ENCODE measurements at regions not wholly inside any gene's neighbourhood (a gene's known extent, or its start where the extent isn't known, plus 50 kb on each side); places are given as distances from the start of the nearest gene placed in this dataset.

DNA sequence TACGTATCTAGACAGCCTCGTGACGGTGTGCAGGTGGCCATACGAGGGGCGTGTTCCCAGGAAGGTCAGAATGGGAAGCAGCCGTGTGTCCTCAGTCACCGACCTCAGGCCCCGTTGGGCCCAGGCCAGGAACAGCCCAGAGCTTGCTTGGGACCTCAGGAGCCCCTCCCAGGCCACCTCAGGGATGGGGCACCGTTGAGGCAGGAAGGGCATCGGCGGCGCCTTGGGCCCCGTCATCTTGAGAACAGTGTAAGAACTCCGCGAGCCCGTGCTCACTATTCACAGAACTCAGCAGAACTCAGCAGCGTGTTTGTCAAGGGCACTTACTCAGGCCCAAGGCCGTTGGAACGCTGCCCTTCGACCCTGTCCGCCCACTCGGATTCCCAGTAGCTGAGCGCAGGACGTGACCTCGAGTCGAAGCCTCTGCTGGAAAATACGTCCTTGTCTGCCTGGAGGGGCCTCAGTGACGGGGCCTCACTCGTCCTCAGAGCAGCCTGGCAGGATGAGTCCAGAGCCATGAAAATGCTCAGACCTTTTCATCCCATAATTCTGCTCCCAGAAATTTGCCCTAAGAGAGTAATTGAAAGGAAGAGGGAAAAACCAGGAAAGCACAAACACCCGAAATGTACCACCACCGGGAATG lies 1134.8 kb downstream of the BRD1 start:
- CTCF ChIA-PET = no interaction called here
- H3K27ac ChIP-seq (ENCODE audit: extremely low read depth, low read depth, low read length) = no peak overlapping the region
- H3K4me3 ChIP-seq (ENCODE audit: low read depth, low read length) = no peak overlapping the region
- TF ChIP-seq, protein P1, sequence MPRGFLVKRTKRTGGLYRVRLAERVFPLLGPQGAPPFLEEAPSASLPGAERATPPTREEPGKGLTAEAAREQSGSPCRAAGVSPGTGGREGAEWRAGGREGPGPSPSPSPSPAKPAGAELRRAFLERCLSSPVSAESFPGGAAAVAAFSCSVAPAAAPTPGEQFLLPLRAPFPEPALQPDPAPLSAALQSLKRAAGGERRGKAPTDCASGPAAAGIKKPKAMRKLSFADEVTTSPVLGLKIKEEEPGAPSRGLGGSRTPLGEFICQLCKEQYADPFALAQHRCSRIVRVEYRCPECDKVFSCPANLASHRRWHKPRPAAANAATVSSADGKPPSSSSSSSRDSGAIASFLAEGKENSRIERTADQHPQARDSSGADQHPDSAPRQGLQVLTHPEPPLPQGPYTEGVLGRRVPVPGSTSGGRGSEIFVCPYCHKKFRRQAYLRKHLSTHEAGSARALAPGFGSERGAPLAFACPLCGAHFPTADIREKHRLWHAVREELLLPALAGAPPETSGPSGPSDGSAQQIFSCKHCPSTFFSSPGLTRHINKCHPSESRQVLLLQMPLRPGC (tag by site-specific recombination; IDR thresholded peaks at IDR 0.05) = no peak
- TF ChIP-seq ZNF221 (tag by site-specific recombination; IDR thresholded peaks at IDR 0.05; ENCODE audit: borderline replicate concordance) (no peak), ZSCAN30 (tag by site-specific recombination; IDR thresholded peaks at IDR 0.05) (no peak), ZXDB (tag by site-specific recombination; IDR thresholded peaks at IDR 0.05) (no peak), ZNF416 (tag by site-specific recombination; IDR thresholded peaks at IDR 0.05) (no peak), MEIS1 (CRISPR knock-in tag; IDR thresholded peaks at IDR 0.05; ENCODE audit: borderline replicate concordance) (no peak), ZNF202 (tag by site-specific recombination; IDR thresholded peaks at IDR 0.05; ENCODE audit: borderline replicate concordance) (no peak), ZNF600 (tag by site-specific recombination; IDR thresholded peaks at IDR 0.05) (no peak), ZNF510 (tag by site-specific recombination; IDR thresholded peaks at IDR 0.05; ENCODE audit: insufficient replicate concordance) (no peak), ZNF24 (tag by site-specific recombination; IDR thresholded peaks at IDR 0.05) (no peak), TRIM28 (IDR thresholded peaks at IDR 0.05; ENCODE audit: borderline replicate concordance, low read length) (no peak), ZNF514 (tag by site-specific recombination; IDR thresholded peaks at IDR 0.05) (no peak)
- TF ChIP-seq, protein P2, sequence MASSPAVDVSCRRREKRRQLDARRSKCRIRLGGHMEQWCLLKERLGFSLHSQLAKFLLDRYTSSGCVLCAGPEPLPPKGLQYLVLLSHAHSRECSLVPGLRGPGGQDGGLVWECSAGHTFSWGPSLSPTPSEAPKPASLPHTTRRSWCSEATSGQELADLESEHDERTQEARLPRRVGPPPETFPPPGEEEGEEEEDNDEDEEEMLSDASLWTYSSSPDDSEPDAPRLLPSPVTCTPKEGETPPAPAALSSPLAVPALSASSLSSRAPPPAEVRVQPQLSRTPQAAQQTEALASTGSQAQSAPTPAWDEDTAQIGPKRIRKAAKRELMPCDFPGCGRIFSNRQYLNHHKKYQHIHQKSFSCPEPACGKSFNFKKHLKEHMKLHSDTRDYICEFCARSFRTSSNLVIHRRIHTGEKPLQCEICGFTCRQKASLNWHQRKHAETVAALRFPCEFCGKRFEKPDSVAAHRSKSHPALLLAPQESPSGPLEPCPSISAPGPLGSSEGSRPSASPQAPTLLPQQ (tag by site-specific recombination; IDR thresholded peaks at IDR 0.05) = no peak
- TF ChIP-seq, protein P3, sequence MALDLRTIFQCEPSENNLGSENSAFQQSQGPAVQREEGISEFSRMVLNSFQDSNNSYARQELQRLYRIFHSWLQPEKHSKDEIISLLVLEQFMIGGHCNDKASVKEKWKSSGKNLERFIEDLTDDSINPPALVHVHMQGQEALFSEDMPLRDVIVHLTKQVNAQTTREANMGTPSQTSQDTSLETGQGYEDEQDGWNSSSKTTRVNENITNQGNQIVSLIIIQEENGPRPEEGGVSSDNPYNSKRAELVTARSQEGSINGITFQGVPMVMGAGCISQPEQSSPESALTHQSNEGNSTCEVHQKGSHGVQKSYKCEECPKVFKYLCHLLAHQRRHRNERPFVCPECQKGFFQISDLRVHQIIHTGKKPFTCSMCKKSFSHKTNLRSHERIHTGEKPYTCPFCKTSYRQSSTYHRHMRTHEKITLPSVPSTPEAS (tag by site-specific recombination; IDR thresholded peaks at IDR 0.05) = no peak
- TF ChIP-seq, protein P4, sequence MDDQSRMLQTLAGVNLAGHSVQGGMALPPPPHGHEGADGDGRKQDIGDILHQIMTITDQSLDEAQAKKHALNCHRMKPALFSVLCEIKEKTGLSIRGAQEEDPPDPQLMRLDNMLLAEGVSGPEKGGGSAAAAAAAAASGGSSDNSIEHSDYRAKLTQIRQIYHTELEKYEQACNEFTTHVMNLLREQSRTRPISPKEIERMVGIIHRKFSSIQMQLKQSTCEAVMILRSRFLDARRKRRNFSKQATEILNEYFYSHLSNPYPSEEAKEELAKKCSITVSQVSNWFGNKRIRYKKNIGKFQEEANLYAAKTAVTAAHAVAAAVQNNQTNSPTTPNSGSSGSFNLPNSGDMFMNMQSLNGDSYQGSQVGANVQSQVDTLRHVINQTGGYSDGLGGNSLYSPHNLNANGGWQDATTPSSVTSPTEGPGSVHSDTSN (CRISPR knock-in tag; IDR thresholded peaks at IDR 0.05) = no peak
- H3K36me3 ChIP-seq (ENCODE audit: control insufficient read depth in 2 of 2, insufficient read depth in 1 of 2, low read length in 2 of 2) = no peaks in the 10 kb centered on the region
- H3K4me1 ChIP-seq (ENCODE audit: control insufficient read depth, insufficient read depth, low read length) = no peaks in the 10 kb centered on the region
- no peaks in the 10 kb centered on the region for H3K9me3 ChIP-seq (ENCODE audit: control insufficient read depth, insufficient read depth, low read depth, low read length)
- POLR2A ChIA-PET = no interaction called here

DNA sequence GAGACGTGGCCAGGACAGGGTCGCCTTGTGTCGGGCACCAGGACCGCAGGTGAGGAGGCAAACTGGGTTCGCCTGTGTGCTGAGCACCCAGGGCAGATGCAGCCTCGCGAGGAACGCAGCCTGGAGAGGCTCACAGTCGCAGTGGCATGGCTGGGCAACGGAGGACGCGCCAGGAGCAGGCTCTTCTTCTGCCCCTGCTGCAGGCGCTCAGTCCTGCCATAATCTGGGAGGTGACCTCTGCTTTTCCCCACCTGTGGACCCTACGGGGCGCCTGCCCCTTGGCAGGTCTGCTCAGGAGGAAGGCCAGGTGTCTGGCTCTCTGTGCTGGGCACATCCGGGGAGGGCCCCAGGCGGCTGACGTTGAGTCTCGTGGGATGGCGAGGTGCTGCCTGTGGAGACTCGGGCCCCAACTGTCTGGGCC lies 1136.2 kb downstream of the BRD1 start:
- H3K9me3 ChIP-seq (ENCODE audit: control insufficient read depth, insufficient read depth, low read depth, low read length) = no peaks in the 10 kb centered on the region
- H3K4me1 ChIP-seq (ENCODE audit: control insufficient read depth, insufficient read depth, low read length) = no peaks in the 10 kb centered on the region
- H3K36me3 ChIP-seq (ENCODE audit: control insufficient read depth in 2 of 2, insufficient read depth in 1 of 2, low read length in 2 of 2) = no peaks in the 10 kb centered on the region
- no peak overlapping the region for H3K27ac ChIP-seq (ENCODE audit: extremely low read depth, low read depth, low read length)
- ChIA-PET CTCF (no interaction called here), POLR2A (interaction anchor here (0.5 kb wide), 1 partner anchor 139 kb away, joined by 3 read pairs; no protein-coding TSS in a partner anchor)
- H3K4me3 ChIP-seq (ENCODE audit: low read depth, low read length) = no peak overlapping the region
- TF ChIP-seq ZNF558 (tag by site-specific recombination; IDR thresholded peaks at IDR 0.05) = no peak
- TF ChIP-seq, protein P5, sequence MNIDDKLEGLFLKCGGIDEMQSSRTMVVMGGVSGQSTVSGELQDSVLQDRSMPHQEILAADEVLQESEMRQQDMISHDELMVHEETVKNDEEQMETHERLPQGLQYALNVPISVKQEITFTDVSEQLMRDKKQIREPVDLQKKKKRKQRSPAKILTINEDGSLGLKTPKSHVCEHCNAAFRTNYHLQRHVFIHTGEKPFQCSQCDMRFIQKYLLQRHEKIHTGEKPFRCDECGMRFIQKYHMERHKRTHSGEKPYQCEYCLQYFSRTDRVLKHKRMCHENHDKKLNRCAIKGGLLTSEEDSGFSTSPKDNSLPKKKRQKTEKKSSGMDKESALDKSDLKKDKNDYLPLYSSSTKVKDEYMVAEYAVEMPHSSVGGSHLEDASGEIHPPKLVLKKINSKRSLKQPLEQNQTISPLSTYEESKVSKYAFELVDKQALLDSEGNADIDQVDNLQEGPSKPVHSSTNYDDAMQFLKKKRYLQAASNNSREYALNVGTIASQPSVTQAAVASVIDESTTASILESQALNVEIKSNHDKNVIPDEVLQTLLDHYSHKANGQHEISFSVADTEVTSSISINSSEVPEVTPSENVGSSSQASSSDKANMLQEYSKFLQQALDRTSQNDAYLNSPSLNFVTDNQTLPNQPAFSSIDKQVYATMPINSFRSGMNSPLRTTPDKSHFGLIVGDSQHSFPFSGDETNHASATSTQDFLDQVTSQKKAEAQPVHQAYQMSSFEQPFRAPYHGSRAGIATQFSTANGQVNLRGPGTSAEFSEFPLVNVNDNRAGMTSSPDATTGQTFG (tag by site-specific recombination; IDR thresholded peaks at IDR 0.05; ENCODE audit: borderline replicate concordance) = no peak
- TF ChIP-seq, protein P6, sequence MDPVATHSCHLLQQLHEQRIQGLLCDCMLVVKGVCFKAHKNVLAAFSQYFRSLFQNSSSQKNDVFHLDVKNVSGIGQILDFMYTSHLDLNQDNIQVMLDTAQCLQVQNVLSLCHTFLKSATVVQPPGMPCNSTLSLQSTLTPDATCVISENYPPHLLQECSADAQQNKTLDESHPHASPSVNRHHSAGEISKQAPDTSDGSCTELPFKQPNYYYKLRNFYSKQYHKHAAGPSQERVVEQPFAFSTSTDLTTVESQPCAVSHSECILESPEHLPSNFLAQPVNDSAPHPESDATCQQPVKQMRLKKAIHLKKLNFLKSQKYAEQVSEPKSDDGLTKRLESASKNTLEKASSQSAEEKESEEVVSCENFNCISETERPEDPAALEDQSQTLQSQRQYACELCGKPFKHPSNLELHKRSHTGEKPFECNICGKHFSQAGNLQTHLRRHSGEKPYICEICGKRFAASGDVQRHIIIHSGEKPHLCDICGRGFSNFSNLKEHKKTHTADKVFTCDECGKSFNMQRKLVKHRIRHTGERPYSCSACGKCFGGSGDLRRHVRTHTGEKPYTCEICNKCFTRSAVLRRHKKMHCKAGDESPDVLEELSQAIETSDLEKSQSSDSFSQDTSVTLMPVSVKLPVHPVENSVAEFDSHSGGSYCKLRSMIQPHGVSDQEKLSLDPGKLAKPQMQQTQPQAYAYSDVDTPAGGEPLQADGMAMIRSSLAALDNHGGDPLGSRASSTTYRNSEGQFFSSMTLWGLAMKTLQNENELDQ (tag by site-specific recombination; IDR thresholded peaks at IDR 0.05; ENCODE audit: low read depth) = no peak
- TF ChIP-seq ZNF776 (tag by site-specific recombination; IDR thresholded peaks at IDR 0.05; ENCODE audit: borderline replicate concordance) = no peak
- no peak for TF ChIP-seq ZNF664 (tag by site-specific recombination; IDR thresholded peaks at IDR 0.05)
- TF ChIP-seq ZNF302 (tag by site-specific recombination; IDR thresholded peaks at IDR 0.05; ENCODE audit: low read depth) = no peak
- no peak for TF ChIP-seq ZNF211 (tag by site-specific recombination; IDR thresholded peaks at IDR 0.05; ENCODE audit: low read depth)
- no peak for TF ChIP-seq EGR2 (tag by site-specific recombination; IDR thresholded peaks at IDR 0.05; ENCODE audit: low read depth)
